Activated CD8-positive, alpha-beta T cell treated with anti-CD3 and anti-CD28 coated beads for 36 hours (primary cell): ENCODE measurements at regions not wholly inside any gene's neighbourhood (a gene's known extent, or its start where the extent isn't known, plus 50 kb on each side); places are given as distances from the start of the nearest gene placed in this dataset.

ENCODE experiments used
- ATAC-seq: fragments of 200-7000 bp; cut with Tn5 transposase; one replicate; pipeline ENCODE4 v1.10.0; 2021; ENCODE audit warnings: mild to moderate bottlenecking, moderate library complexity
- CTCF ChIA-PET: fragments of 350-600 bp; sonication (Branson Sonifier 250); formaldehyde crosslinking; loops from one replicate; lab custom pipeline; 2021; ENCODE audit warnings: antibody characterized with exemption; lab: Charles Lee
- POLR2A ChIA-PET: fragments of 350-600 bp; sonication (Branson Sonifier 250); formaldehyde crosslinking; loops from one replicate; lab custom pipeline; 2021; ENCODE audit warnings: antibody characterized with exemption; lab: Charles Lee
- DNase-seq: peaks from one replicate; pipeline ENCODE4 v3.0.0-alpha.2; 2020
- H3K27ac Mint-ChIP-seq: one replicate; pipeline ENCODE4 v1.8.0; 2021; ENCODE audit warnings: mild to moderate bottlenecking, mixed read lengths
- H3K27me3 Mint-ChIP-seq: one replicate; pipeline ENCODE4 v1.8.0; 2021; ENCODE audit warnings: mixed read lengths
- H3K36me3 Mint-ChIP-seq: one replicate; pipeline ENCODE4 v1.8.0; 2021; ENCODE audit warnings: low read depth, mixed read lengths
- H3K4me1 Mint-ChIP-seq: one replicate; pipeline ENCODE4 v1.8.0; 2021; ENCODE audit warnings: low read depth, mixed read lengths
- H3K4me3 Mint-ChIP-seq: one replicate; pipeline ENCODE4 v1.8.0; 2021; ENCODE audit warnings: mild to moderate bottlenecking, moderate library complexity, mixed read lengths
- H3K9me3 Mint-ChIP-seq: one replicate; pipeline ENCODE4 v1.8.0; 2021; ENCODE audit warnings: mixed read lengths
- CTCF ChIP-seq: fragments of 200-600 bp; IDR thresholded peaks from one replicate; pipeline ENCODE4 v1.8.0; 2022; ENCODE audit warnings: antibody characterized with exemption, mild to moderate bottlenecking
- intact Hi-C: fragments of 100-400 bp; cut with micrococcal nuclease; formaldehyde crosslinking; loops from one replicate; pipeline ENCODE4 v1.10.0; 2022

- Mint-ChIP-seq H3K4me1 (peaks cover 68% of the 10 kb centered on the region), H3K9me3 (peaks cover 6% of the 10 kb centered on the region), H3K27ac (peak overlapping the region; percentile 74), H3K27me3 (no peaks in the 10 kb centered on the region), H3K4me3 (no peak overlapping the region), H3K36me3 (peaks cover 11% of the 10 kb centered on the region)
- CTCF ChIA-PET = interaction anchor here (0.7 to 6.6 kb wide), 20 partner anchors 7 to 291 kb away, joined by 3 to 56 read pairs (median 7); partner anchors contain the start of gene TNFAIP3
- TF ChIP-seq CTCF = no peak
- peak; percentile 46 for DNase-seq
- intact Hi-C loops = loop anchor here (2.0 to 5.0 kb wide), 2 partner anchors 81 to 398 kb away; partner anchors contain the start of gene PERP
- peak; percentile 48 for ATAC-seq
- POLR2A ChIA-PET = interaction anchor here (3.5 kb wide), 1 partner anchor 159 kb away, joined by 44 read pairs; the partner anchor contains the start of gene TNFAIP3
Measured at GRCh38 chr6:137709424-137710236, 157.4 kb upstream of the TNFAIP3 start.

GRCh38 chr6:137711972-137712371 is 155.1 kb upstream of the TNFAIP3 start:
- TF ChIP-seq CTCF = no peak
- POLR2A ChIA-PET = interaction anchor here (0.5 to 1.4 kb wide), 4 partner anchors 12 to 155 kb away, joined by 3 read pairs; partner anchors contain the start of gene TNFAIP3
- Mint-ChIP-seq H3K4me3 (no peak overlapping the region), H3K27me3 (no peaks in the 10 kb centered on the region), H3K36me3 (peaks cover 13% of the 10 kb centered on the region), H3K27ac (no peak overlapping the region), H3K4me1 (peaks cover 68% of the 10 kb centered on the region), H3K9me3 (peaks cover 6% of the 10 kb centered on the region)
- intact Hi-C loops = no loop called here
- ATAC-seq (no peak), DNase-seq (no peak)
- CTCF ChIA-PET = interaction anchor here (1.0 to 6.6 kb wide), 4 partner anchors 87 to 228 kb away, joined by 3 to 56 read pairs (median 4); partner anchors contain the start of gene TNFAIP3

GRCh38 chr6:137712587-137712986 is 154.5 kb upstream of the TNFAIP3 start:
- Mint-ChIP-seq H3K27me3 (no peaks in the 10 kb centered on the region), H3K36me3 (peaks cover 18% of the 10 kb centered on the region), H3K4me3 (no peak overlapping the region), H3K9me3 (peaks cover 10% of the 10 kb centered on the region), H3K4me1 (peaks cover 69% of the 10 kb centered on the region), H3K27ac (no peak overlapping the region)
- intact Hi-C loops = no loop called here
- DNase-seq (no peak), ATAC-seq (no peak)
- ChIA-PET POLR2A (interaction anchor here (0.5 to 1.4 kb wide), 4 partner anchors 13 to 155 kb away, joined by 3 read pairs; partner anchors contain the start of gene TNFAIP3), CTCF (interaction anchor here (1.0 to 6.6 kb wide), 4 partner anchors 87 to 228 kb away, joined by 3 to 56 read pairs (median 4); partner anchors contain the start of gene TNFAIP3)
- TF ChIP-seq CTCF = no peak

- ATAC-seq = peak; percentile 83
- Mint-ChIP-seq H3K4me3 (no peak overlapping the region), H3K36me3 (peaks cover 9% of the 10 kb centered on the region), H3K27ac (peak overlapping the region; percentile 92), H3K9me3 (peaks cover 10% of the 10 kb centered on the region), H3K4me1 (peaks cover 50% of the 10 kb centered on the region), H3K27me3 (no peaks in the 10 kb centered on the region)
- ChIA-PET POLR2A (interaction anchor here (0.8 to 3.0 kb wide), 11 partner anchors 9 to 259 kb away, joined by 3 to 15 read pairs (median 4); partner anchors contain the start of gene TNFAIP3), CTCF (interaction anchor here (0.6 to 3.3 kb wide), 15 partner anchors 7 to 291 kb away, joined by 3 to 37 read pairs (median 3); partner anchors contain the start of gene TNFAIP3)
- intact Hi-C loops = no loop called here
- no peak for TF ChIP-seq CTCF
- peak; percentile 41 for DNase-seq
Measured at GRCh38 chr6:137715589-137716045, 151.4 kb upstream of the TNFAIP3 start.
